Mucosa of descending colon (tissue), 3 donors: ENCODE measurements at regions not wholly inside any gene's neighbourhood (a gene's known extent, or its start where the extent isn't known, plus 50 kb on each side); places are given as distances from the start of the nearest gene placed in this dataset.

Experiments used
- ATAC-seq: fragments of 200-7000 bp; cut with Tn5 transposase; one replicate; pipeline ENCODE4 v1.9.1; 2020; ENCODE audit warnings: mild to moderate bottlenecking, moderate library complexity
- DNase-seq, 3 donors: peaks; one replicate each; pipeline ENCODE4 v3.0.0-alpha.2; 2020
- H3K36me3 ChIP-seq: fragments of 200-600 bp; one replicate; pipeline ENCODE4 v1.8.0; 2021; ENCODE audit warnings: low read depth, mild to moderate bottlenecking
- H3K4me1 ChIP-seq: fragments of 200-600 bp; one replicate; pipeline ENCODE4 v1.8.0; 2021; ENCODE audit warnings: low read depth, mild to moderate bottlenecking
- H3K4me3 ChIP-seq: fragments of 200-600 bp; one replicate; pipeline ENCODE4 v1.8.0; 2021; ENCODE audit warnings: mild to moderate bottlenecking
- H3K9me3 ChIP-seq: fragments of 200-600 bp; one replicate; pipeline ENCODE4 v1.8.0; 2021; ENCODE audit warnings: mild to moderate bottlenecking
- intact Hi-C, 2 donors: fragments of 100-400 bp; cut with DNase I in 1 of 2; cut with micrococcal nuclease in 1 of 2; formaldehyde crosslinking; loops; one replicate each; pipeline versions ENCODE4 v1.11.0 to v1.11.1; 2022; cut with DNase I, micrococcal nuclease
- TF ChIP-seq, protein P1 (sequence below): fragments of 200-600 bp; IDR thresholded peaks from one replicate; pipeline ENCODE4 v1.8.0; 2022; ENCODE audit warnings: antibody characterized with exemption, mild to moderate bottlenecking
- donor health status: DM: no; HTN: no; CAD: no; lungs with moderate emphysema.
- donor health status: DM: no; HTN: no; CAD: no.
- donor health status: DM: no; HTN: yes; CAD: no.

DNA sequence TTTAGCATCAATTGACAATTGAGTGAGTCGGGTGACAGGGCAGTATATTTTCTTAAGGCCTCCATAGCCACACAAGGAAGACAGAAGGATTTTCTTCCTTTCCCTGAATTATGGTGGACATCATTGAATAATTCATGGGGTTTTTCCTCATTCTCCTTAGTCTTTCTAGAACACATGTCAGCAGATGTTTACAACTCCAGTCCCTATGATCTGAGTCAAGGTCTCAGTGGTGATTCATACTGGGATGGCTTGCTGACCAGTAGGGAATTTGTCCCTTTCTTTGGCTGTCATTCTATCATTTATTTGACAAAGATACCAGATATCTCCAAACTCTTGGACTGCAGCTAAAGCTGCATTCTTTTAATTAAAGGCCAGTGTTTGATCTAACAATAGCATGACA lies 332.9 kb upstream of the RBMY1B start:
- no peak overlapping the region for H3K4me3 ChIP-seq
- DNase-seq (no peak), ATAC-seq (no peak)
- TF ChIP-seq, protein P1, sequence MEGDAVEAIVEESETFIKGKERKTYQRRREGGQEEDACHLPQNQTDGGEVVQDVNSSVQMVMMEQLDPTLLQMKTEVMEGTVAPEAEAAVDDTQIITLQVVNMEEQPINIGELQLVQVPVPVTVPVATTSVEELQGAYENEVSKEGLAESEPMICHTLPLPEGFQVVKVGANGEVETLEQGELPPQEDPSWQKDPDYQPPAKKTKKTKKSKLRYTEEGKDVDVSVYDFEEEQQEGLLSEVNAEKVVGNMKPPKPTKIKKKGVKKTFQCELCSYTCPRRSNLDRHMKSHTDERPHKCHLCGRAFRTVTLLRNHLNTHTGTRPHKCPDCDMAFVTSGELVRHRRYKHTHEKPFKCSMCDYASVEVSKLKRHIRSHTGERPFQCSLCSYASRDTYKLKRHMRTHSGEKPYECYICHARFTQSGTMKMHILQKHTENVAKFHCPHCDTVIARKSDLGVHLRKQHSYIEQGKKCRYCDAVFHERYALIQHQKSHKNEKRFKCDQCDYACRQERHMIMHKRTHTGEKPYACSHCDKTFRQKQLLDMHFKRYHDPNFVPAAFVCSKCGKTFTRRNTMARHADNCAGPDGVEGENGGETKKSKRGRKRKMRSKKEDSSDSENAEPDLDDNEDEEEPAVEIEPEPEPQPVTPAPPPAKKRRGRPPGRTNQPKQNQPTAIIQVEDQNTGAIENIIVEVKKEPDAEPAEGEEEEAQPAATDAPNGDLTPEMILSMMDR = no peak
- intact Hi-C loops = no loop called here
- H3K36me3 ChIP-seq = no peaks in the 10 kb centered on the region
- H3K9me3 ChIP-seq = no peaks in the 10 kb centered on the region
- peaks cover 14% of the 10 kb centered on the region for H3K4me1 ChIP-seq

DNA sequence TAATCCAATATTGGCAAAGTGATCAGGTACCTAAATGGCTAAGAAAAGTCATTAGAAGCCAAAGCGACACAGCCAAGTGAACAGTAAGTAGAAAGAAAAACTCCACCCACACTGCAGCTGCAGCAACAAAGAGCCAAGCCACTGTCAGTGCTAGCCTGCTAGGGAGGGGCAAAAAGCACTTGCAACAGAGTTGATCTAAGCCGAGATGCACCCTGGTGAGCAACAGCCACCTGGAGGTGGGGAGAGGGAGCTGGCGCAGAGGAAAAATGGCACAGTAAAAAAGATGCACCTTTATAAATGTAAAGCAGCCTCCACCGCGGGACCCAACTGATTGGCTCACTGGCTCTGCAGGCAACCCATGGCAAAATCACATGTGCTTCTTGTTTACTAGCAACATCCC lies 330.2 kb upstream of the RBMY1B start:
- Histone ChIP-seq H3K4me1 (peaks cover 3% of the 10 kb centered on the region), H3K4me3 (no peak overlapping the region), H3K36me3 (no peaks in the 10 kb centered on the region), H3K9me3 (no peaks in the 10 kb centered on the region)
- DNase-seq (peak in 2 of 3 donors; percentile 45 to 60), ATAC-seq (no peak)
- intact Hi-C loops = no loop called here
- TF ChIP-seq, protein P1 = no peak

DNA sequence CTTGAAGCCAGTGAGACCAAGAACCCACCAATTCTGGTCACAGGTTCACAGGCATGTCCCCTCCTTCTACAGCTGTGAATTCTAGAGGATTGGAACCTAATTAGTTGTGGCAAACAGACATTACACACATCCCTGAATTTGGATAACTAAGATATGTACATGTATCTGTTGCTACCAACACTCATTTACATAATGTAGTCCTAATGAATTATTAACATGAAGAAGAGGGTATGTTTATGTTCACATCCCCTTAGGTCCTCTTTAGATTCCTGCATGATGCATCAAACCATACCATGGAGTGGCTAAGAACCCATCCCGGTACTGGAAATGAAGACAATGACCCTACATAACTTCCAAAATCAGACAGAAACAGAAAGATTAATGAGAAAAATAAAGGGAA lies 326.9 kb upstream of the RBMY1B start:
- H3K4me1 ChIP-seq = no peaks in the 10 kb centered on the region
- intact Hi-C loops = no loop called here
- TF ChIP-seq, protein P1 = no peak
- ATAC-seq (no peak), DNase-seq (no peak)
- H3K9me3 ChIP-seq = no peaks in the 10 kb centered on the region
- no peaks in the 10 kb centered on the region for H3K36me3 ChIP-seq
- H3K4me3 ChIP-seq = no peak overlapping the region

DNA sequence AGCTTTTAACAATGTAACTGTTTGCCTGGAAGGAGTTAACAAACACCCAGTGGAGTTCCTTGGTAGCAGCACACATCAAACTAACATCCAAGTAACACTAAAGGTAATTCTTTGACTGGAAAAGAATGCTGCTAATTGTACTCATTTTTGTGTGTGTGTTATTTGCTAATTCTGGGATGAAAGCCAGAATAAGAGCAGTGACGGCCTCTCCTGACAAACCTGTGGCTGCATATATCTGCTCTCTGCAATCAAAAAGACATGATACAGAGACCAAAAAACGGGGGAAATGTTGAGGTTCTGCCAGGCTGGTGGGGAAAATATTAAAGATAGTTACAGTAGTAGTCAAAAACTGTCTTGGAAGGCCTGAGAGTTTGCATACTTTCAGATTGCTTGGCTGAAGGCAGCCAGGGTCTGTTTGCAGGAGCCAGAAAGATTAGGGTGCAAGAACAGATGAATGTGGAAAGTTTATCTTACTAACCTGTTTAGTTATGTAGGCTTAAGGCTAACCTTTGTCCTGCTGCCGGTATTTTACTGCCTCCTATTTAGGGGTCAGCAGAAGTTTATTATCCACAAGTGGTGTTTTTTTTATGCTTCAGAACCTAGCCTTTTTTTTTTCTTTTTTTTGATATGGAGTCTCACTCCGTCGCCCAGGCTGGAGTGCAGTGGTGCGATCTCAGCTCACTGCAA lies 325.6 kb upstream of the RBMY1B start:
- intact Hi-C loops = no loop called here

DNA sequence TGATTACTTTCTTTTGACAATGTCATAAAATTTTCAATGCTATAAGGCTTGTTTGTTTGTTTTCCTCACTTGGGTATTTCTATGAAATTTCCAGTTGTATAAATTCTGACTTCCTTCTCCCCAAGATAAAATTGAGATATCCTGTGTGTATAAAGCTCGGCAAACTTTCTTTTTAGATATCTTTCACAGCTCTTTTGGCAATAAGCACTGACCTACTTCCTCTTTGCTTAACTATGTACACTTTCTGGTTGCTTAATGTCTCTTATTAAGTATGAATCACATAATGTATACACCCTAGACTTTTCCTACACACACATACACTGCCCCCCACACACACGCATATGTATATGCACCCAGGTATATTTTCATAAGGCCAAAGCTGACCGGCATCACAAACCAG lies 318.4 kb upstream of the RBMY1B start:
- no peak overlapping the region for H3K4me3 ChIP-seq
- TF ChIP-seq, protein P1 = no peak
- DNase-seq (no peak), ATAC-seq (no peak)
- H3K9me3 ChIP-seq = no peaks in the 10 kb centered on the region
- H3K4me1 ChIP-seq = no peaks in the 10 kb centered on the region
- intact Hi-C loops = no loop called here
- H3K36me3 ChIP-seq = no peaks in the 10 kb centered on the region

More for the DNA sequence above, 325.6 kb upstream of the RBMY1B start:
- DNase-seq (no peak), ATAC-seq (no peak)
- Histone ChIP-seq H3K36me3 (no peaks in the 10 kb centered on the region), H3K4me3 (no peak overlapping the region), H3K4me1 (no peaks in the 10 kb centered on the region), H3K9me3 (no peaks in the 10 kb centered on the region)
- TF ChIP-seq, protein P1 = no peak

DNA sequence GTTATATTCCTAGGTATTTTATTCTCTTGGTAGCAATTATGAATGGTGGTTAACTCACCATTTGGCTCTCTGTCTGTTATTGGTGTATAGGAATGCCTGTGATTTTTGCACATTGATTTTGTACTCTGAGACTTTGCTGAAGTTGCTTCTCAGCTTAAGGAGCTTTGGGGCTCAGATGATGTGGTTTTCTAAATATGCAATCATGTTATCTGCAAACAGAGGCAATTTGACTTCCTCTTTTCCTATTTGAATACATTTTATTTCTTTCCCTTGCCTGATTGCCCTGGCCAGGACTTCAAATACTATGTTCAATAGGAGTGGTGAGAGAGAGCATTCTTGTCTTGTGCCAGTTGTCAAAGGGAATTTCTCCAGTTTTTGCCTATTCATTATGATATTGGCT lies 310.9 kb upstream of the RBMY1B start:
- Histone ChIP-seq H3K9me3 (no peaks in the 10 kb centered on the region), H3K4me1 (no peaks in the 10 kb centered on the region), H3K36me3 (no peaks in the 10 kb centered on the region), H3K4me3 (no peak overlapping the region)
- DNase-seq = no peak
- intact Hi-C loops = no loop called here
- ATAC-seq = no peak
- TF ChIP-seq, protein P1 = no peak
